Adrenal gland (tissue), 5 donors: ENCODE measurements at regions not wholly inside any gene's neighbourhood (a gene's known extent, or its start where the extent isn't known, plus 50 kb on each side); places are given as distances from the start of the nearest gene placed in this dataset.

ENCODE experiments used
- POLR2A ChIP-seq, 2 donors: fragments of 450-650 bp; IDR thresholded peaks; one replicate each; pipeline ENCODE4 v1.6.1; 2017; ENCODE audit warnings: antibody characterized with exemption in 2 of 2, mild to moderate bottlenecking in 2 of 2, moderate library complexity in 1 of 2
- TF ChIP-seq, protein P1 (sequence below), 6 experiments: fragments of 450-650 bp in 4 of 6; fragments of 200-600 bp in 2 of 6; sonication (generic) in 1 of 6; IDR thresholded peaks; 1 replicate in 5 of 6; 2 replicates in 1 of 6; pipeline versions ENCODE4 v1.5.1 to v1.8.0; 2016 to 2021; ENCODE audit warnings: antibody characterized with exemption in 6 of 6, mild to moderate bottlenecking in 2 of 6, moderate library complexity in 1 of 6
- donor health status: DM: no; HTN: no; CAD: no.

DNA sequence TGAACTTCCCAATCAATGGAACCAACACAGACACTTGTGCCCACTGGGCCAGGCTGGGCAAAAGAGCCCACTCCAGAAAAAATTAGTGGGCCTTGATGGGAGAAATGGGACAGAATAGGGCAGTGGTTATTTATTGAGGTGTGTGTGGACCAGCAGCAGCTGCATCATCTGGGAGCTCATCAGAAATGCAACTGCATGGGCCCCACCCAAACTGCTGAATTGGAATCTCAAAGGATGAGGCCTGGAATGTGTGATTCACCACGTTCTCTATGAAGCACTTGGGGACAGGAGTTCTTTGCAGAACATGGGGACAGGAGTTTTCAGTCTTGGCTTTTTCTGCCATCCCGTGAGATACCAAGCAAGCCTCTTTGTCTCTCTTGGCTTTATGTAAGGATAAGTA lies 255.6 kb upstream of the PLET1 start:
- TF ChIP-seq POLR2A (IDR thresholded peaks at IDR 0.05) = no peak
- TF ChIP-seq, protein P1, sequence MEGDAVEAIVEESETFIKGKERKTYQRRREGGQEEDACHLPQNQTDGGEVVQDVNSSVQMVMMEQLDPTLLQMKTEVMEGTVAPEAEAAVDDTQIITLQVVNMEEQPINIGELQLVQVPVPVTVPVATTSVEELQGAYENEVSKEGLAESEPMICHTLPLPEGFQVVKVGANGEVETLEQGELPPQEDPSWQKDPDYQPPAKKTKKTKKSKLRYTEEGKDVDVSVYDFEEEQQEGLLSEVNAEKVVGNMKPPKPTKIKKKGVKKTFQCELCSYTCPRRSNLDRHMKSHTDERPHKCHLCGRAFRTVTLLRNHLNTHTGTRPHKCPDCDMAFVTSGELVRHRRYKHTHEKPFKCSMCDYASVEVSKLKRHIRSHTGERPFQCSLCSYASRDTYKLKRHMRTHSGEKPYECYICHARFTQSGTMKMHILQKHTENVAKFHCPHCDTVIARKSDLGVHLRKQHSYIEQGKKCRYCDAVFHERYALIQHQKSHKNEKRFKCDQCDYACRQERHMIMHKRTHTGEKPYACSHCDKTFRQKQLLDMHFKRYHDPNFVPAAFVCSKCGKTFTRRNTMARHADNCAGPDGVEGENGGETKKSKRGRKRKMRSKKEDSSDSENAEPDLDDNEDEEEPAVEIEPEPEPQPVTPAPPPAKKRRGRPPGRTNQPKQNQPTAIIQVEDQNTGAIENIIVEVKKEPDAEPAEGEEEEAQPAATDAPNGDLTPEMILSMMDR (IDR thresholded peaks at IDR 0.05) = no peak
